Tibial artery (tissue), 4 donors: ENCODE measurements at regions not wholly inside any gene's neighbourhood (a gene's known extent, or its start where the extent isn't known, plus 50 kb on each side); places are given as distances from the start of the nearest gene placed in this dataset.

Experiments
- DNase-seq, 2 donors: peaks; one replicate each; pipeline ENCODE4 v3.0.0-alpha.2; 2019
- H3K27ac ChIP-seq, 2 donors: fragments of 200-600 bp; sonication (generic) in 1 of 2; 1 replicate in 1 of 2; 2 replicates in 1 of 2; pipeline ENCODE4 v1.5.1; 2018 to 2019; ENCODE audit warnings: mild to moderate bottlenecking in 1 of 2
- H3K27me3 ChIP-seq, 2 donors: fragments of 200-600 bp; sonication (generic) in 1 of 2; one replicate each; pipeline versions ENCODE4 v1.5.1 to v1.6.0; 2016 to 2019
- H3K36me3 ChIP-seq, 3 donors: fragments of 200-600 bp; sonication (generic) in 2 of 3; one replicate each; pipeline ENCODE4 v1.5.1; 2016 to 2019; ENCODE audit warnings: mild to moderate bottlenecking in 2 of 3
- H3K4me1 ChIP-seq, 4 donors: fragments of 200-600 bp; sonication (generic) in 2 of 4; 1 replicate in 3 of 4; 2 replicates in 1 of 4; pipeline ENCODE4 v1.5.1; 2016 to 2019
- H3K4me3 ChIP-seq, 2 donors: fragments of 200-600 bp; sonication (generic) in 1 of 2; 1 replicate in 1 of 2; 2 replicates in 1 of 2; pipeline ENCODE4 v1.5.1; 2018 to 2019; ENCODE audit warnings: mild to moderate bottlenecking in 2 of 2
- H3K9me3 ChIP-seq, 3 donors: fragments of 200-600 bp; sonication (generic) in 1 of 3; one replicate each; pipeline ENCODE4 v1.5.1; 2016 to 2019
- intact Hi-C: fragments of 100-400 bp; cut with DNase I; formaldehyde crosslinking; loops from one replicate; pipeline ENCODE4 v1.15.0; 2023; ENCODE audit warnings: low total_unique reads
- TF ChIP-seq, protein P1 (sequence below), 2 experiments: fragments of 200-600 bp in 1 of 2; fragments of 450-650 bp in 1 of 2; IDR thresholded peaks; one replicate each; pipeline ENCODE4 v1.5.1; 2017 to 2019; ENCODE audit warnings: antibody characterized with exemption in 2 of 2, mild to moderate bottlenecking in 1 of 2, moderate library complexity in 1 of 2

DNA sequence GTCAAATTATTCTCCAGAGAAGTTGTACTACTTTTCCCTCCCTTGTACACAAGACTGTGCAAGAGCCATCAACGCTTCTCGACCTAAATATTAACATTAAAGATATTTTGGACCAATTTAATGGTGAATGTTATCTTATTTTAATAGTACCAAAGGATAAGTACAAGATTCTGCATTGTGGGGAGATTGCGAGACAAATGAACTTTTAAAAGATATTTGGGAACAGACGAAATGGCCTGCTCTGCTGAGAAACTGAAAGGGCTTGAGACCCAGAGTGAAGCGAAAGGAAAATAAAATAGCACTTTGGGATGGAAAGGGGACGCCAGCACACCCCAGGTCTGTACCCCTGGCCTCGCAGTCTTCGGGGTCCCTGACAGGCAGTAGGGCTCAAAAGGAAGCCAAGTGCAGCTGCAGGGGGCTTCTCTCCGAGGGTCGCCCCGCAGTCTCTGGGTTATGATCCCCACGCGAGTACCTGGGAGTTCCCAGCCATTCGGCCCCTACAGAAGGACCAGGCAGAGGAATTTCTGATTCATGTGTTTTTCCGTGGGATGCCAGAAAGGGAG is 97.6 kb upstream of the VGLL3 start:
- no peak for DNase-seq
- peak overlapping the region; percentile 65 to 73 for H3K4me3 ChIP-seq
- intact Hi-C loops = loop anchor here (10.0 kb wide), 1 partner anchor 76 kb away; no protein-coding TSS in a partner anchor

DNA sequence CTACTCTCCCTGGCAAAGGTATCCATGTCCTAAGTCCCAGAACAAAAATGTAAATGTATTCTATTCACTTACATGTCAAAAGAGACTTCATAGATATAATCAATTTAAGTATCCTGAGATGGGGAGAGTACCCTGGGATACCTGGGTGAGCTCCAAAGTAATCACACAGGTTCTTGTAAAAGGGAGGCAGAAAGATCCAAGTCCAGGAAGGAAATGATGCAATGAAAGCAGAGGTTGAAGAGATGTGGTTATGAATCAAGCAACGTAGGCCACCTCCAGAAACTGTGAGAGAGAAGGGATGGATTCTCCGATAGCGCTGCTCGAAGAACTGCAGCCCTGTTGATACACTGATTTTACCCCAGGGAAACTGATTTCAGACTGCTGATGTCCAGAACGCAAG is 93.9 kb upstream of the VGLL3 start:
- Histone ChIP-seq H3K4me1 (peaks cover 0 to 6% (median 0%) of the 10 kb centered on the region in 4 donors), H3K27ac (no peak overlapping the region), H3K4me3 (no peak overlapping the region), H3K27me3 (no peaks in the 10 kb centered on the region), H3K36me3 (no peaks in the 10 kb centered on the region), H3K9me3 (no peaks in the 10 kb centered on the region)
- TF ChIP-seq, protein P1, sequence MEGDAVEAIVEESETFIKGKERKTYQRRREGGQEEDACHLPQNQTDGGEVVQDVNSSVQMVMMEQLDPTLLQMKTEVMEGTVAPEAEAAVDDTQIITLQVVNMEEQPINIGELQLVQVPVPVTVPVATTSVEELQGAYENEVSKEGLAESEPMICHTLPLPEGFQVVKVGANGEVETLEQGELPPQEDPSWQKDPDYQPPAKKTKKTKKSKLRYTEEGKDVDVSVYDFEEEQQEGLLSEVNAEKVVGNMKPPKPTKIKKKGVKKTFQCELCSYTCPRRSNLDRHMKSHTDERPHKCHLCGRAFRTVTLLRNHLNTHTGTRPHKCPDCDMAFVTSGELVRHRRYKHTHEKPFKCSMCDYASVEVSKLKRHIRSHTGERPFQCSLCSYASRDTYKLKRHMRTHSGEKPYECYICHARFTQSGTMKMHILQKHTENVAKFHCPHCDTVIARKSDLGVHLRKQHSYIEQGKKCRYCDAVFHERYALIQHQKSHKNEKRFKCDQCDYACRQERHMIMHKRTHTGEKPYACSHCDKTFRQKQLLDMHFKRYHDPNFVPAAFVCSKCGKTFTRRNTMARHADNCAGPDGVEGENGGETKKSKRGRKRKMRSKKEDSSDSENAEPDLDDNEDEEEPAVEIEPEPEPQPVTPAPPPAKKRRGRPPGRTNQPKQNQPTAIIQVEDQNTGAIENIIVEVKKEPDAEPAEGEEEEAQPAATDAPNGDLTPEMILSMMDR (IDR thresholded peaks at IDR 0.05) = no peak
- intact Hi-C loops = loop anchor here (2.0 to 10.0 kb wide), 2 partner anchors 80 to 300 kb away; no protein-coding TSS in a partner anchor
- no peak for DNase-seq

More for the DNA sequence above, 97.6 kb upstream of the VGLL3 start:
- TF ChIP-seq, protein P1 (IDR thresholded peaks at IDR 0.05) = no peak
- peak overlapping the region; percentile 85 to 90 for H3K27ac ChIP-seq
- no peaks in the 10 kb centered on the region for H3K36me3 ChIP-seq
- peaks cover 0 to 20% (median 4%) of the 10 kb centered on the region in 4 donors for H3K4me1 ChIP-seq
- H3K9me3 ChIP-seq = no peaks in the 10 kb centered on the region
- H3K27me3 ChIP-seq = no peaks in the 10 kb centered on the region

DNA sequence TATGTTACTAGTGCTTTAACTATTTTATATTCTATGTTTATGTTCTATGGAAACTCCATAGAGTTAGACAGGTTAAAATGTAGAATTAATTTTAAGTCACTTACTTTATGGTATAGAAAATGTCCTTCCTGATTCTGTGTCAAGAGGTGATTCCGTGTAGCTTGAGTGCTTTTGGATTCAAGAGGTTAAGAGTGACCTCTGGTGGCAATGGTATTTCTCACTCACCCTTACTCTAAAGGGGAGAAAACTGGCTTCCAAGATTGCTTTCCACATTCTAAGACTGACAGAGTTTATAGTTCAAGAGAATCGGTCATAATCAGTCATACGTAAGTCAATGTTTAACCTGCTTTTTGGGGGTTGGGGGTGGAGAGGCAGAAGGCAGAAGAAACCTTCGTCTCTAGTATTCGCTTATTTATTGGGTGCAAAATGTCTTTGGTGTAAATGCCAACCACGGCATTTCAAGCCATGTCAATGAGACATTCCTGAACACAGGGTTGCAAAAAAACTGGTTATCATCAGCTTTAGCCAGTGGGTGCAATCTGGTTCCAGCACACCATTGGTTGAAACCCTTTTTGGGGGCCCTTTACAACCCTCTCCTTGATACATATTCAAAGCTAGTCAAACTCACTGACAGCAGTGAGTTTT is 92.0 kb upstream of the VGLL3 start:
- TF ChIP-seq, protein P1 (IDR thresholded peaks at IDR 0.05) = peak; percentile 70 to 75
- DNase-seq = no peak
- intact Hi-C loops = loop anchor here (10.0 kb wide), 1 partner anchor 82 kb away; no protein-coding TSS in a partner anchor
- Histone ChIP-seq H3K27me3 (no peaks in the 10 kb centered on the region), H3K4me3 (no peak overlapping the region), H3K4me1 (no peaks in the 10 kb centered on the region), H3K27ac (no peak overlapping the region), H3K36me3 (no peaks in the 10 kb centered on the region), H3K9me3 (no peaks in the 10 kb centered on the region)

DNA sequence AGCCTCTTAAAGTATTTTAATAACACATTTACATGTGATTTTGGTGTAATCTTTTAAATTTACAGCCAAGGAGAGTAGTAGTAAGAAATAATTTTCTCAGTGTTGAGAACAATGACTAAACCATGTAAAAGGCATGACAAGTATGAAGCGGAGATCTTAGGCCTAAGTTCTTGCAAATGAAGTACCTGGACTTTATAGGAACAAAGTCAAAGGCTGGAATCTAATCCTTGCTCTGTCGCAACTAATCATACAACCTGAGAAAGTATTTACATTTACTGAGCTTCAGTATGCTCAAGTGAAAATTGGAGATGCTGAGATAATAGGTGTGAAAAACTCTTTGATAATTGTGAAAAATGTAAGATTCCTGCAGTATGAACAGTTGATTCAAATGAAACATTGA is 86.4 kb upstream of the VGLL3 start:
- no peak for DNase-seq
- TF ChIP-seq, protein P1 (IDR thresholded peaks at IDR 0.05) = no peak
- no peak overlapping the region for H3K4me3 ChIP-seq
- H3K36me3 ChIP-seq = no peaks in the 10 kb centered on the region
- no peak overlapping the region for H3K27ac ChIP-seq
- no peaks in the 10 kb centered on the region for H3K27me3 ChIP-seq
- no peaks in the 10 kb centered on the region for H3K9me3 ChIP-seq
- no peaks in the 10 kb centered on the region for H3K4me1 ChIP-seq
- intact Hi-C loops = no loop called here

DNA sequence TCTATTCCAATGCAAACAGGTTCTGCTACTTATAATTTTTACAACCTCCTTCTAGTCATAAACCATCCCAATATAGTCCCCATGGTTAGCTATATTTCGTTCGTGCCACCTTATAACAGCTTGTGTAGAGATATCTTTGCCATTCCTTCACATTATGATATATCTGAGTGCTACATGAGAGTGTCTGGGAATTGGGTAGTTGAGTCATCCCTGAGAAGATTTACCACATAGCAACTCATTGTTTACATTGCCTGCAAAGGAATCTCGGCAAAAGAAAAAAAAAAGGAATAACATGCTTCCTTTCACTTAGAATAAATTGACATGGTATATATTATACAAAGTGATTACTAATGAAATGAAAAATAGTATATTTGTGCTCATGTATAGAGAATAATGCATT is 86.0 kb upstream of the VGLL3 start:
- TF ChIP-seq, protein P1 (IDR thresholded peaks at IDR 0.05) = no peak
- Histone ChIP-seq H3K4me3 (no peak overlapping the region), H3K4me1 (no peaks in the 10 kb centered on the region), H3K36me3 (no peaks in the 10 kb centered on the region), H3K27me3 (no peaks in the 10 kb centered on the region), H3K27ac (no peak overlapping the region), H3K9me3 (no peaks in the 10 kb centered on the region)
- no peak for DNase-seq
- intact Hi-C loops = no loop called here
